IMR-90 (cell line): ENCODE measurements at regions not wholly inside any gene's neighbourhood (a gene's known extent, or its start where the extent isn't known, plus 50 kb on each side); places are given as distances from the start of the nearest gene placed in this dataset.

Experiments used
- ATAC-seq: fragments of 200-7000 bp; cut with Tn5 transposase; 2 replicates; pipeline ENCODE4 v1.9.1; 2020; ENCODE audit warnings: low read depth, mild to moderate bottlenecking, moderate library complexity
- BruUV-seq: library from RNA; stranded (reverse); fragments of 400-500 nt; replicated peaks from 2 replicates; lab custom pipeline; 2021; lab: Mats Ljungman, UMichigan
- CTCF ChIA-PET: fragments of 300-600 bp; formaldehyde crosslinking; extraction: SDS; loops from one replicate; lab custom pipeline; 2021; ENCODE audit warnings: antibody characterized with exemption; lab: Yijun Ruan, JAX
- POLR2A ChIA-PET: fragments of 300-600 bp; sonication (Branson Sonifier 250); formaldehyde crosslinking; loops from one replicate; lab custom pipeline; 2022; ENCODE audit warnings: antibody characterized with exemption; ENCODE audit not compliant: unreplicated experiment; lab: Charles Lee
- DNase-seq: peaks from one replicate; pipeline ENCODE4 v3.0.0; 2013
- H2AFZ ChIP-seq: replicated peaks from 2 replicates; pipeline ENCODE3; 2013; ENCODE audit warnings: low read length, mild to moderate bottlenecking; ENCODE audit not compliant: poor library complexity
- H2AK5ac ChIP-seq: 2 replicates; pipeline ENCODE4 v1.6.1; 2013; ENCODE audit warnings: low read depth, low read length, inconsistent platforms
- H2AK9ac ChIP-seq: replicated peaks from 2 replicates; pipeline ENCODE3; 2013; ENCODE audit warnings: mild to moderate bottlenecking, low read depth, low read length, moderate library complexity; ENCODE audit not compliant: poor library complexity
- H2BK120ac ChIP-seq: 2 replicates; pipeline ENCODE4 v1.6.1; 2013; ENCODE audit warnings: low read depth, low read length, inconsistent platforms
- H2BK15ac ChIP-seq: 3 replicates; pipeline ENCODE4 v1.6.1; 2013; ENCODE audit warnings: low read depth, low read length, inconsistent platforms
- H2BK20ac ChIP-seq: 2 replicates; pipeline ENCODE4 v1.6.1; 2013; ENCODE audit warnings: low read depth, mild to moderate bottlenecking, inconsistent platforms, low read length, moderate library complexity
- H2BK5ac ChIP-seq: 2 replicates; pipeline ENCODE4 v1.6.1; 2013; ENCODE audit warnings: mild to moderate bottlenecking, low read depth, low read length, inconsistent platforms; ENCODE audit not compliant: poor library complexity, severe bottlenecking
- H3K14ac ChIP-seq: replicated peaks from 2 replicates; pipeline ENCODE4 v1.6.1; 2013; ENCODE audit warnings: low read depth, low read length, inconsistent platforms
- H3K18ac ChIP-seq: 2 replicates; pipeline ENCODE4 v1.6.1; 2013; ENCODE audit warnings: low read depth, low read length, control low read depth
- H3K23ac ChIP-seq: 2 replicates; pipeline ENCODE4 v1.6.1; 2013; ENCODE audit warnings: low read depth, low read length, inconsistent platforms
- H3K27ac ChIP-seq: 2 replicates; pipeline ENCODE4 v1.5.1; 2013; ENCODE audit warnings: mild to moderate bottlenecking, control low read depth, low read length; ENCODE audit not compliant: insufficient read depth
- H3K27me3 ChIP-seq: 2 replicates; pipeline ENCODE4 v1.6.1; 2013; ENCODE audit warnings: low read length; ENCODE audit not compliant: control insufficient read depth, insufficient read depth
- H3K36me3 ChIP-seq: 2 replicates; pipeline ENCODE4 v1.6.1; 2013; ENCODE audit warnings: low read length, mixed read lengths; ENCODE audit not compliant: control insufficient read depth, insufficient read depth
- H3K4ac ChIP-seq: 2 replicates; pipeline ENCODE4 v1.6.1; 2013; ENCODE audit warnings: low read depth, low read length, inconsistent platforms
- H3K4me1 ChIP-seq: 2 replicates; pipeline ENCODE4 v1.6.1; 2013; ENCODE audit warnings: low read length, mixed read lengths; ENCODE audit not compliant: control insufficient read depth, insufficient read depth
- H3K4me2 ChIP-seq: 2 replicates; pipeline ENCODE4 v1.6.1; 2013; ENCODE audit warnings: low read depth, mild to moderate bottlenecking, control low read depth, low read length, moderate library complexity
- H3K4me3 ChIP-seq: 2 replicates; pipeline ENCODE4 v1.5.1; 2013; ENCODE audit warnings: low read depth, mild to moderate bottlenecking, control low read depth, low read length, moderate library complexity; ENCODE audit not compliant: insufficient read depth
- H3K56ac ChIP-seq: 2 replicates; pipeline ENCODE4 v1.6.1; 2013; ENCODE audit warnings: low read length, inconsistent platforms; ENCODE audit not compliant: insufficient read depth; ENCODE audit errors: extremely low read depth
- H3K79me1 ChIP-seq, 2 experiments: 2 replicates each; pipeline ENCODE4 v1.6.1; 2013; ENCODE audit warnings: low read length in 2 of 2, inconsistent platforms in 1 of 2, low read depth in 1 of 2
- H3K9ac ChIP-seq: 2 replicates; pipeline ENCODE4 v1.6.1; 2013; ENCODE audit warnings: low read depth, low read length, control low read depth
- H3K9me1 ChIP-seq: 2 replicates; pipeline ENCODE4 v1.6.1; 2013; ENCODE audit warnings: low read length, inconsistent platforms; ENCODE audit not compliant: insufficient read depth
- H3K9me3 ChIP-seq: 2 replicates; pipeline ENCODE4 v1.6.1; 2013; ENCODE audit warnings: low read length; ENCODE audit not compliant: control insufficient read depth, insufficient read depth
- H4K20me1 ChIP-seq: 2 replicates; pipeline ENCODE4 v1.6.1; 2013; ENCODE audit warnings: low read length, inconsistent platforms; ENCODE audit not compliant: insufficient read depth
- H4K5ac ChIP-seq: 2 replicates; pipeline ENCODE4 v1.6.1; 2013; ENCODE audit warnings: mild to moderate bottlenecking, low read depth, low read length, control low read depth
- H4K8ac ChIP-seq, 2 experiments: 2 replicates each; pipeline ENCODE4 v1.6.1; 2013; ENCODE audit warnings: low read depth in 2 of 2, low read length in 2 of 2, control low read depth in 1 of 2, inconsistent platforms in 1 of 2
- H4K91ac ChIP-seq: 2 replicates; pipeline ENCODE4 v1.6.1; 2013; ENCODE audit warnings: low read depth, low read length, inconsistent platforms; ENCODE audit not compliant: insufficient read depth
- BHLHE40 ChIP-seq: fragments of 150-350 bp; IDR thresholded peaks from 2 replicates; pipeline ENCODE4 v1.6.1; 2016; ENCODE audit warnings: mild to moderate bottlenecking, low read depth, low read length
- CEBPB ChIP-seq: IDR thresholded peaks from 2 replicates; pipeline ENCODE4 v1.6.1; 2012; ENCODE audit warnings: low read depth, low read length, improper control_type of control experiment
- CHD1 ChIP-seq: IDR thresholded peaks from 2 replicates; pipeline ENCODE4 v1.6.1; 2012; ENCODE audit warnings: low read depth, low read length, improper control_type of control experiment
- CTCF ChIP-seq: conservative IDR thresholded peaks from 2 replicates; pipeline ENCODE4 v1.5.1; 2012; ENCODE audit warnings: mild to moderate bottlenecking, low read depth, low read length, improper control_type of control experiment
- ELK1 ChIP-seq: fragments of 150-350 bp; IDR thresholded peaks from 2 replicates; pipeline ENCODE4 v1.6.1; 2016; ENCODE audit warnings: low read depth, mild to moderate bottlenecking, low read length, moderate library complexity, borderline replicate concordance
- FOS ChIP-seq: fragments of 150-350 bp; IDR thresholded peaks from 2 replicates; pipeline ENCODE4 v1.6.1; 2016; ENCODE audit warnings: low read depth, low read length
- MAFK ChIP-seq: IDR thresholded peaks from 2 replicates; pipeline ENCODE4 v1.6.1; 2012; ENCODE audit warnings: low read depth, low read length, improper control_type of control experiment
- MAZ ChIP-seq: IDR thresholded peaks from 2 replicates; pipeline ENCODE4 v1.6.1; 2012; ENCODE audit warnings: low read depth, mild to moderate bottlenecking, low read length, improper control_type of control experiment, moderate library complexity, borderline replicate concordance
- MXI1 ChIP-seq: IDR thresholded peaks from 2 replicates; pipeline ENCODE4 v1.6.1; 2012; ENCODE audit warnings: low read depth, mild to moderate bottlenecking, low read length, moderate library complexity, borderline replicate concordance
- NFE2L2 ChIP-seq: fragments of 150-350 bp; IDR thresholded peaks from 2 replicates; pipeline ENCODE4 v1.6.1; 2016; ENCODE audit warnings: low read depth, mild to moderate bottlenecking, low read length
- POLR2A ChIP-seq: IDR thresholded peaks from 2 replicates; pipeline ENCODE4 v1.6.1; 2012; ENCODE audit warnings: mild to moderate bottlenecking, low read depth, low read length
- RAD21 ChIP-seq: IDR thresholded peaks from 2 replicates; pipeline ENCODE4 v1.6.1; 2012; ENCODE audit warnings: low read length, improper control_type of control experiment
- RCOR1 ChIP-seq: IDR thresholded peaks from 2 replicates; pipeline ENCODE4 v1.6.1; 2012; ENCODE audit warnings: mild to moderate bottlenecking, low read length, improper control_type of control experiment; ENCODE audit not compliant: insufficient replicate concordance
- RFX5 ChIP-seq: IDR thresholded peaks from 2 replicates; pipeline ENCODE4 v1.8.0; 2012; ENCODE audit warnings: low read depth, mild to moderate bottlenecking, low read length, moderate library complexity
- SMC3 ChIP-seq: fragments of 150-350 bp; IDR thresholded peaks from 2 replicates; pipeline ENCODE4 v1.6.1; 2016; ENCODE audit warnings: low read depth, mild to moderate bottlenecking, antibody characterized with exemption, low read length, moderate library complexity
- USF2 ChIP-seq: fragments of 150-350 bp; IDR thresholded peaks from 2 replicates; pipeline ENCODE4 v1.6.1; 2017; ENCODE audit warnings: mild to moderate bottlenecking, antibody characterized with exemption, low read length, low read depth
- WGBS, 2 experiments: methylation state at CpG; one replicate each; pipeline versions ENCODE4 v1.1.5 to v1.1.7; 2013; ENCODE audit warnings: missing lambda C conversion rate in 2 of 2; ENCODE audit not compliant: insufficient read length in 1 of 2; ENCODE audit errors: extremely low coverage in 2 of 2; 5-methylcytosine and 5-hydroxymethylcytosine counted together
- dilution Hi-C: fragments of 300-500 bp; cut with HindIII; formaldehyde crosslinking; loops from one replicate; pipeline ENCODE4 v1.14.3; 2018; ENCODE audit warnings: low sequenced_read_pairs; ENCODE audit not compliant: unreplicated experiment
- in situ Hi-C: fragments of 300-500 bp; cut with MboI; formaldehyde crosslinking; loops from 3 replicates; pipeline ENCODE4 v1.14.3; 2019; ENCODE audit warnings: low sequenced_read_pairs, inconsistent platforms, mixed read lengths
- intact Hi-C: fragments of 100-400 bp; cut with micrococcal nuclease; formaldehyde crosslinking; loops from 2 replicates; pipeline ENCODE4 v1.10.0; 2022

GRCh38 chrX:22730542-22730941 is 269.2 kb upstream of the DDX53 start:
- H4K20me1 ChIP-seq, result no peaks in the 10 kb centered on the region
- H3K9me3 ChIP-seq, result no peaks in the 10 kb centered on the region
- intact Hi-C loops (no loop called here), in situ Hi-C loops (no loop called here), dilution Hi-C loops (no loop called here)
- POLR2A ChIA-PET, result no interaction called here
- H3K56ac ChIP-seq, result no peak overlapping the region
- H3K9me1 ChIP-seq, result no peaks in the 10 kb centered on the region
- H4K5ac ChIP-seq, result no peak overlapping the region
- H3K27me3 ChIP-seq, result no peaks in the 10 kb centered on the region
- no peak for DNase-seq
- CTCF ChIA-PET, result no interaction called here
- H3K9ac ChIP-seq, result no peak overlapping the region
- H3K4me2 ChIP-seq, result no peak overlapping the region
- H3K23ac ChIP-seq, result no peak overlapping the region
- TF ChIP-seq RCOR1 (no peak), MAZ (no peak), SMC3 (no peak), CEBPB (no peak), ELK1 (no peak), FOS (no peak), BHLHE40 (no peak), POLR2A (no peak), MAFK (no peak), USF2 (no peak), NFE2L2 (no peak), MXI1 (no peak), CHD1 (no peak), CTCF (no peak), RFX5 (no peak), RAD21 (no peak)
- H2AK9ac ChIP-seq, result no peak overlapping the region
- no peaks in the 10 kb centered on the region for H3K4me1 ChIP-seq
- BruUV-seq, result no TSS peak
- no peak overlapping the region for H2BK120ac ChIP-seq
- no peak overlapping the region for H2BK5ac ChIP-seq
- H2AFZ ChIP-seq, result no peak overlapping the region
- no peak overlapping the region for H3K4ac ChIP-seq
- H3K36me3 ChIP-seq, result no peaks in the 10 kb centered on the region
- no peak for ATAC-seq
- no peak overlapping the region for H3K14ac ChIP-seq
- no peak overlapping the region for H3K18ac ChIP-seq
- H3K27ac ChIP-seq, result no peak overlapping the region
- WGBS, 2 experiments, result no CpG with 5 or more reads among the region's 6 CpGs
- no peak overlapping the region for H4K91ac ChIP-seq
- H3K4me3 ChIP-seq, result no peak overlapping the region
- no peak overlapping the region for H2BK20ac ChIP-seq
- H3K79me1 ChIP-seq, result no peaks in the 10 kb centered on the region
- H4K8ac ChIP-seq, result no peak overlapping the region
- no peak overlapping the region for H2AK5ac ChIP-seq
- no peak overlapping the region for H2BK15ac ChIP-seq
